NCI-H2196 treated with DMSO at 0.1 percent for 48 hours (cell line): ENCODE measurements at regions not wholly inside any gene's neighbourhood (a gene's known extent, or its start where the extent isn't known, plus 50 kb on each side); places are given as distances from the start of the nearest gene placed in this dataset.

ENCODE experiments used
- DNase-seq: peaks from one replicate; lab custom pipeline; 2025; ENCODE audit not compliant: unreplicated experiment; lab: John Stamatoyannopoulos, UW

DNA sequence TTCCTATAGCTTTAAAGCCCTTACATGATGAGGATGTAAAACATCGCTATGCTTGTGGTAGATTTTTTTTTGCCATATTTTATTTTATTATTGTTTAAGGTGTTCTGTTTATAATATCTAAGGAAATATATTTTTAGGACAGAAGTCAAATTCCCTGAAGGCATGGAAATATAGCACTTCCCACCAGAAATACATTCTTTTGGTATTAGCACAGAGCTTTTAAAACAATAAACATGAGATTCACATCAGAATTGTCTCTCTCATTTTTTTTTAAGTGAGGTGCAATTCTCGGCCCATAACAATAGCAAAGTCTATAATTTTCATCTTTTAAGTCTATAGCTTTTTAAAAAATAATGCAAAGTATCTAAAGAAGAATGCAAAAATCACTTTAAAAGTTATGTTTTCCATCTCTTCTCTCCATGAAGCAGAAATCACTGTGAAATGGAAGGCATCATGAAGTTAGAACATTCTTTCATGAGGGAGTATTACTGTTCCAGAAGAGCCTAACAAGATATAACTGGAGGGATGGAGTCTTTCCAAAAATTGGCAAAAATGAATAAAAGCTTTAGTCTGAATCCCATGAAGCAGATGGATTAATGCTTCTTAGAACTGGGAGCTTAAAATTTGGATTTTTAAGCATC lies 283.6 kb upstream of the TRIB2 start:
- DNase-seq: no peak

DNA sequence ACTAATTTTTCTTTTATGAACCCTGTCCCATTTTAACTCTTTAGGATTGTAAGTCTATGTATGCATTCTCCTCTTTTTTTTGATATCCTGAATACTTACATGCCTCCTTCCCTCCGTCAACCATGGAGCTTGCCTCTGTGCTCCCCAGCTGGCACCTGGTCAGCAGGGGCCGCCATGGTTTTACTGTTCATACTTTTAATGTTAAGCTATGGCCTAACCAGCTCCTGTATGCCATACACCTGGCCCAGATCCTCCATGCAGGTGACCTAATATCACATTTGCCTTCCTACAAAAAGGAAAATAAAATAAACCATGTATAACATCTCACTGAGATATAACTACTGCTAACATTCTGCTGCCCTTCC lies 283.1 kb upstream of the TRIB2 start:
- DNase-seq: no peak

DNA sequence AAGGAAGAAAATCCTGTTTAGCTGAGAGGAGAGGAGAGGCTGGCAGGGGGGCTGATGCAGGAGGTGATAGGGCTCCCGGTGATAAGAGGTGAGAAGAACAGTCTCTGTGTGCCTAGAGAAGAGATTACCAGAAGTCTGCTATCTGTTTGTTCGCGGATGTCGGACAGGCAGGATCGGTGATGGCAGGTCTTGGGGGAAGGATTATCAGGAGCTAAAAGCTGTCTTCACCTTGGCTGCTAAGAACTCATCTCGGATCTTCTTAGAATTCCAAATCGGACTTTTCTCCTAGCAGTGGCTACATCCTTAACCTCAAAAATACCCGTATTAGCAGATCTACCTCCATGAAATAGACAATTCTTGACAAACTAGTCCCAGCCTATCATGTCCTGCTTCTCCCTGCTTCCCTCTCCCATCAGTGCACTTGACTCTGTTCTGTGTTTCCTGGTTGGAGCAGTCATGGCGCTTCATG lies 282.1 kb upstream of the TRIB2 start:
- no peak for DNase-seq

DNA sequence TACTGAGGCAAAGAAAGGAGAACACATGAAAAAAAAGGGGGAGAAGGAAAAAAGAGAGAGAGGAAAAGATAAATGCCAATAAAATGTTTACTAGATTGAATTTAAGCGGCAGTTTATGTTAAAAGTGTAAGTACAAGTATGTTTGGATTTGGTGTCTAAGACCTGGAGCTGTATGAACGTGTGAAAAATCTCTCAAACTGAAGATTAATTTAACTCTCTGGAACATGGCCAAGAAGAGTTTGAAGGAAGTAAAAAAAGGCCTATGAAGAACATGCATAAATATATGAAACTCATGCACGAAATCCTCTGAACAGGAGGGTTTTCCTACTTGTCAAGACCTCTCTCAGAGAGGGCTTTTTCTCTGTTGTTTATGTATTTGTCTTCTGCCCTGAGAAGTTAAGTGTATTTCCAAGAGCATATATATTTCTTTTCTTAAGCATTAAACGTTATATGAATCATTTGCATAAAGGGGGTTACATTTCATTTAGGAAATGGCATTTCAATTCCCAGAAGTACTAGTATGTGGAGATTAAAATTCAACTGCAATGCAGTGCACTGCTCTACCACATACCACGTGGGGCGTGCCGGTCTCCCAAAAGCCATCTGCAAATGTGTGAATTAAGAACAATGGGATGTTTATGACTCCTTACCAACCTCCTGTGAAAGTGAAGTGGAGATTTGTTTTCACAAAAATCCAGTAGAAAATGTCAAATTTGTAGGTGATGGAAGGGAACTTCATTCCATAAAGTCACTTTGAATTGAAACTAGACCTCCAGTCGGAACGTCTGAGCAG lies 281.1 kb upstream of the TRIB2 start:
- DNase-seq: no peak

- no peak for DNase-seq
Measured at GRCh38 chr2:12436483-12436882, 280.3 kb upstream of the TRIB2 start.

DNA sequence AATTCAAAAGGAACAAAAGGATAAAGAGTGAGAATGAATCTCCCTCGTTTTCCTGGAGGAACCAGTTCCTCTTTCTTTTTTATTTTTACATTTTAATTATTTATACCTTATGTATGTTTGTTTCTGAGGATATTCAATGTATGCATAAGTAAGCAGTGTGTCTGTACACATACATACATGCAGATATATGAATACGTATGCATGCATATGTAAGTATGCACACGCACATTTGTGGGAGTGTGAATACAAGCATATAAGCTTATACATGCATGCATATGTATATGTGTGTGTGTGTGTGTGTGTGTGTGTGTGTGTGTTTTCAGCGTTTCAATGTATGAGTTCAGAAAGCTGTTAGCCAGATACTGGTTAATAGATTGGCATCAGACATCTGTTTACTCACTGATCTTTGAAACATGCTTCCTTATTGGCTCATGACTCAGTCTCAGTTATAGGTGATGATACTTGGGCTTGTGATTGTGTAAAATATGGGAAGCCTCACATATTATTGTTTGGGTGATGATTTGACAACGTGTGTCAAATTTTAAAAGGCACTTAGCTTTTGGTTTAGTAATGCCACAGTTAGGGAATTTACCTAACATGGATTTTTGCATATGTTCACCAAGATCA lies 279.7 kb upstream of the TRIB2 start:
- no peak for DNase-seq

- no peak for DNase-seq
Measured at GRCh38 chr2:12440731-12441130, 276.0 kb upstream of the TRIB2 start.

DNA sequence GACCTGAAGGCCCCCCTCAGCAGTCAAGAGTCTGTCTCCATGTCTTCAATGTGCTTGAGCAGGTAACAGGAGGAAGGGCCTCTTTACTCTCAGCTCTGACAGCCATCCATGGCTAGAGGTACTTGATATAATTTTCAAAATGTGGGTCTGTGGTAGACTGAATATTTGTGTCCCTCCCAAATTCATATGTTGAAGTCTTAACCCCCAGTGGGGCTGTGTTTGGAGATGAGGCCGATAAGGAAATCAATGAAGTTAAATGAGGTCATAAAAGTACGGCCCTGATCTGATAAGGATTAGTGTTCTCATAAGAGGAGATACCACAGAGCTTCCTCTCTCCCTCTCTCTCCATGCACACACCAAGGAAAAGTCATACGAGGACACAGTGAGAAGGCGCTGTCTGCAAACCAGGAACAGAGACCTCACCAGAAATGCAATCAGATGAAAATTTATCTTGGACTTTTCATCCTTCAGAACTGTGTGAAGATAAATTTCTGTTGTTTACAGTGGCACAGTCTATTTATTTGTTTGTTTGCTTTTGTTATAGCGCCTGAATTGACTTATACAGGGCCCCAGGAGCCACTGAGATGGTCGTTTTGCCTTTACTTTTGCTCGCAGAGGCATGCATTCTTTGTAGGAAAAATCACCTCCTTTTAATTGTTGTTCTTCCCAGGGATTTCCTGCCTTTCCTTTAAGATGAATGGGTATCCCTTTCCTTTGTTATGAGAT lies 274.8 kb upstream of the TRIB2 start:
- no peak for DNase-seq

DNA sequence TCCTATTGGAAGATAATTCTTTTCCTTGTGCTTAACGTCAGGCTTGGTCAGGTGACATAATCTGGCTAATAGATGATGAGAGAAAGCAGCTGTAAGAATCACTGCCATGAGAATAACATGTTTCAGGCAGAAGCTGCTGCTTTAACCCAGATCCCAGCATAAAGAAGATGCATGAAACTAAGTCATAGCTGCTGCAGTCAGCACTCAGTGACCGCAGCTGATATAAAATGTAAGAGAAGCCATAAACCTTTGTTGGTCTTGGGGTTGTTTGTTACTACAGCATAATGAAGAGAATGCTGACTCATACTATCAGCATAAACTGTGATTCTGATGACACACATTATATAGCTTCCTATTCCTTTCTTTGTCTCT lies 274.3 kb upstream of the TRIB2 start:
- no peak for DNase-seq

DNA sequence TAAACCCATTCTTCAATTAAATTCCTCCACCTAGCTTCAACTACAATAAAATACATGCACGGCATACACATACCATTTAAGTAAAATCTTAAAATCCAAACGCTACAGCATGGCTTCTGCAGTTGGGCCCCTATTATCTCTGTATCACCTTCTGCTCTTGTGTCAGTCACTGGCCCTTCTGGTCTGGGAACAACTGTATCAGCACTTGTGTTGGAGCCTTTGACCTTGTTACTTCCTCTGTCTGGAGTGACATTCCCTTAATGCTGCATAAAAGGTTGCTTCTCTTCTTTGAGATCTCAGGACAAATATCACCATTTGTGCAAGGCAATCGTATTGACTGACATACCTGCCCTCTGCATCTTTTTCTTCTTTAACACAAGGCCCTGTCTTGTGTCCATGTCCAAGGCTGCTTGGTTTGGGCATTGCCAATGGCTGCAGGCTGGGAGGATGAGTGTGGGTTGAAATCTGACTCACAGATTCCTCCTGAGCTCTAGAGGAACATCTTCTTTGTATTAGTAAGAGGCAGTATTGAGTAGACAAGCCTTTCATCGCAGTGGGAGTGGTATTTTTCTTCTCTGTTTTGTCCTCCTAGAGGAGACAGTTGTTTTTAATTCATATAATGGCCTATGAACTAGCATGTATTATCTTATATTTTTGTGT lies 267.8 kb upstream of the TRIB2 start:
- no peak for DNase-seq

DNA sequence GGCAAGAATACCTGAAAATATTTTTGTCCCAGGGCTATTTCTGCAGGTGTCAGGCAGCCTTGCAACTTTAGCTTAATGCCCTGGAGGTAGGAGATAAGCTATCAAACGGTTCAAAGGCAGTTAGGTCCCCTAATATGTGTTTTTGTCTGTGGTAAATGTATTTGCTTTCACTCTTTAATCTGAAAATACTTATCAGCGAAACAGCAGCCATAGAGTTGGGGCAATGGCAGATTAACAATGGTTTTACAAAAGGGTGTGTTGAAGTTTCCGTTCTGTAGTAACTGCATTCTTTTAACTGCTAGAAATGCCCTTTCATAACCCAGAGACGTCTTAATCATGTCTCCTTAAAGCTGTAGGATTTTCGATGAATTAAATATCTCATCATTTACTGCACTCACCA lies 265.0 kb upstream of the TRIB2 start:
- DNase-seq: no peak

- DNase-seq: no peak
Measured at GRCh38 chr2:12452185-12452584, 264.6 kb upstream of the TRIB2 start.

DNA sequence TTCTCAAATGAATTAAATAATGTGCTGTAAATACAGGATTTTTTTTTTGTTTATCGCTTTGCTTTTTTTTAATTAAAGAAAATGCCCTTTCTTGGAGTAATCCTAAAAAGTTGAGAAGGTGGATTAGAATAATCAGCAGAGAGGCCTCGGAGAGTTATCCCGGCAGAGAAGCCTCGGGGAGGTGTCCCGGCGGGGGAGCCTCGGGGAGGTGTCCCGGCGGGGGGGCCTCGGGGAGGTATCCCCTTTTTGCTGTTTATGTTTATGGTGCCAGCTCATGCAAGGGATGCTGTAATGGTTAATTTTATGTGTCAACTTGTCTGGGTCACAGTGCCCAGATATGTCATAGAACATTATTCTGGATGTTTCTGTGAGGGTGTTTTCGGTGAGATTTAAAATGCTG lies 263.0 kb upstream of the TRIB2 start:
- DNase-seq: no peak

DNA sequence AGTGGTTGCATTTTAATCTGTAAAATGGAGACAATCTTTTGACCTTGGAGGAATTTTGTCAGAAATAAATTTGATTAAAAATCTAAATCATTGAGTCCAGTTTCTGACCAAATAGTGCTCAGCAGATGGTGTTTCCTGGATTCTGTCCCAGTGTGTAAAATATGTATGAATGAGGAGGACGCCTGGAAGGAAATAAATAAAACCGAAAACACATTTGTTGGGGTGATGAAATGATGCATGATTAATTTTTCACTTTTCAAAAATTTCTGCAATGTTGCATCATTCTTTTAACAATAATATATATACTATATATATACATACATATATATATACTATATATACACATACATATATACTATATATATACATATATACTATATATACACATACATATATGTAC lies 261.1 kb upstream of the TRIB2 start:
- DNase-seq: no peak

DNA sequence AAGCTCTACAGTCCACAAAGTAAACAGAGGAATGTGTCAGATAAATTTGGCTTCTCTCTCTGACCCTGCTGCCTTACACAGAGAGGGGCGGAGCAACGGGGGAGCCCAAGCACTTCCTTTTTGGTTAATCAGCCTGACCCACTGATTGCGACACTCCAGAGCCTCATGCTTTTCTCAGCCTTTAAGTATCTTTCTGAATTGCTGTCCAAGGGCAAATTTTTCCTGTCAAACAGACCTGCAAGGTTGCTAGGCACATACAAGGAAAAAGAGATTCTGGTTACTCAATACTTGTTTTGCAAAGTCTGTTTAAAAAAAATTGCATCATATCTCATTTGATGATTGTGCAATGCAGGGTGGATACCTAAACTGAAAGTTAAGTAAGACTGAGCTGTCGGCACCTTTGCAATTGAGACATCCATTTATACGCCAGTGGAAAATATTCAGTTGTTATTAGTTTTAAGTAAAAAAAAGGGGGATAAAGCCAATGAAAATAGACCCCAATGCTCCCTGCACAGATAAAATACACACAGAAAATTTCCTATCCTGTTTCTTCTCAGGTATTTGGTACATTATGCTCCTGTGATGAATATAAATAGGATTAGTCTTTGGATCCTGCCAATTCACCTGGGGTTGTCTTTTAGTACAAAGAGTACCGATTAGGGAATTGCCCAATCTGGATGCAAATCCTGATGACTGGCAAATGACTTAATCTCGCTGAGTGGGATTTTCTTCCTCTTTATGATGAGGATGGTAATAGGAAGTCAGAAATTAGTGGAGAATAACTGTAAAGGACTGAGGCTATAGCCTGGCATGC lies 260.2 kb upstream of the TRIB2 start:
- DNase-seq: peak; percentile 43

DNA sequence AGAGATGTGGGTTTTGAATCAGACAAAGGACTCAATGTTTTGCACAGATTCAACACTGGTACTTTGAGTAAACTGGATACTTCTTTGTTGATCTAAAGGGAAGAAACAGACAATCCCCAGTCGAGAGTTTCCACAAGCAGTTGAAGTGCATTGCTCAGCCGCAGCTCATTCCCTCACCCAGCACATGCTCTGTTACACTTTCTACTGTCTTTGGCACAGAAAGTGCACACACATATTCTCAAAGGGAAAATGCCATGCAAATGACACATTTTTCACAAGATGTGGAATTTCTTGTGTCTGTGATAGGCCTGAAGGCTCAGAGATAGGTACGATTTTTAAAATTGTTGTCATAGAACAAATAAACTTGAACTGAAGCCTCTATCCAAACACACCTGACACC lies 258.9 kb upstream of the TRIB2 start:
- no peak for DNase-seq

DNA sequence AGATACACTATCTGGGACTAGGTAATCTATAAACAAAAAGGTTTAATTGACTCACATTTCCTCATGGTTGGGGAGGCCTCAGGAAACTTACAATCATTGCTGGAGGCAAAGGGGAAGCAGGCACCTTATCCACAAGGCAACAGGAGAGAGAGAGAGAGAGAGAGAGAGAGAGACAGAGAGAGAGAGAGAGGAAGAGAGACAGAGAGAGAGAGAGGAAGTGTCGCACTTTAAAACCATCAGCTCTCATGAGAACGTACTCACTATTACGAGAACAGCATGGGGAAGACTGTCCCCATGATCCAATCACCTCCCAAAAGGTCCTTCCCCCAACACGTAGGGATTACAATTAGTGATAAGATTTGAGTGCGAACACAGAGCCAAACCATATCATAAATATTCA lies 253.5 kb upstream of the TRIB2 start:
- no peak for DNase-seq

DNA sequence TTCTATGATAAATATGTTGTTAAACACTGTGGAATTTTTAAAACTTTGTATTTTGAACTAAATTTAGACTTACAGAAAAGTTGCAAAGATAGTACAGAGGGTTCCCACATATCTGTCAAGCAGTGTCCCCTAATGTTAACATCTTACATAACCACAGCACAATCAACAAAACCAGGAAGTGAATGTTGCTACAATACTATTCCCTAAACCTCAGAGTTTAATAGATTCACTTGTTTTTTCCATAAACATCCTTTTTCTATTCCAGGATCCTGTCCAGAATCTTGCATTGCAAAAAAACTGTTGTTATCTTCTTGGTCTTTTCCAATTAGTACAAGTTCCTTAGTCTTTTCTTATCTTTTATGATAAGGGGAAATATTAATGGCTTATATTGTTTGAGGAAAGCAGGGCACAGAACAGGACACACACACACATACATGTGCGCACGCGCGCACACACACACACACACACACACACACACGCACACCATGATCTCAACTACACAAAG lies 251.1 kb upstream of the TRIB2 start:
- DNase-seq: no peak

DNA sequence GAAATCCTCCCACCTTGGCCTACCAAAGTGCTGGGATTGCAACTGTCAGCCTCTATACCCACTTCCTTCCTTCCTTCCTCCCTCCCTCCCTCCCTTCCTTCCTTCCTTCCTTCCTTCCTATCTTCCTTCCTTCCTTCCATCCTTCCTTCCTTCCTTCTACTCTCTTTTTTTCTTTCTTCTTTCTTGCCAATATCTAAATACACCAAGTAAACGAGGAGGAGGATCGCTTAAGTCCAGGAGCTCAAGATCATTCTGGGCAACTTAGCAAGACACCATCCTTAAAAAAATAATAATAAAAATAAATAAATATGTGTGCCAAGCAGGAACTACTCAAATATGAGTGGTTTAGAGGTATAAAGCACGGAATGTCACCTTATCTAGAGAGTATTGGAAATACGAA lies 249.4 kb upstream of the TRIB2 start:
- DNase-seq: no peak

GRCh38 chr2:12469141-12469561 lies 247.6 kb upstream of the TRIB2 start:
- no peak for DNase-seq
